IMR-90 (cell line): ENCODE measurements at regions not wholly inside any gene's neighbourhood (a gene's known extent, or its start where the extent isn't known, plus 50 kb on each side); places are given as distances from the start of the nearest gene placed in this dataset.

ENCODE experiments used
- ATAC-seq: fragments of 200-7000 bp; cut with Tn5 transposase; 2 replicates; pipeline ENCODE4 v1.9.1; 2020; ENCODE audit warnings: low read depth, mild to moderate bottlenecking, moderate library complexity
- BruUV-seq: library from RNA; stranded (reverse); fragments of 400-500 nt; replicated peaks from 2 replicates; lab custom pipeline; 2021; lab: Mats Ljungman, UMichigan
- CTCF ChIA-PET: fragments of 300-600 bp; formaldehyde crosslinking; extraction: SDS; loops from one replicate; lab custom pipeline; 2021; ENCODE audit warnings: antibody characterized with exemption; lab: Yijun Ruan, JAX
- POLR2A ChIA-PET: fragments of 300-600 bp; sonication (Branson Sonifier 250); formaldehyde crosslinking; loops from one replicate; lab custom pipeline; 2022; ENCODE audit warnings: antibody characterized with exemption; ENCODE audit not compliant: unreplicated experiment; lab: Charles Lee
- DNase-seq: peaks from one replicate; pipeline ENCODE4 v3.0.0; 2013
- H2AFZ ChIP-seq: replicated peaks from 2 replicates; pipeline ENCODE3; 2013; ENCODE audit warnings: low read length, mild to moderate bottlenecking; ENCODE audit not compliant: poor library complexity
- H2AK5ac ChIP-seq: 2 replicates; pipeline ENCODE4 v1.6.1; 2013; ENCODE audit warnings: low read depth, low read length, inconsistent platforms
- H2AK9ac ChIP-seq: replicated peaks from 2 replicates; pipeline ENCODE3; 2013; ENCODE audit warnings: mild to moderate bottlenecking, low read depth, low read length, moderate library complexity; ENCODE audit not compliant: poor library complexity
- H2BK120ac ChIP-seq: 2 replicates; pipeline ENCODE4 v1.6.1; 2013; ENCODE audit warnings: low read depth, low read length, inconsistent platforms
- H2BK15ac ChIP-seq: 3 replicates; pipeline ENCODE4 v1.6.1; 2013; ENCODE audit warnings: low read depth, low read length, inconsistent platforms
- H2BK20ac ChIP-seq: 2 replicates; pipeline ENCODE4 v1.6.1; 2013; ENCODE audit warnings: low read depth, mild to moderate bottlenecking, inconsistent platforms, low read length, moderate library complexity
- H2BK5ac ChIP-seq: 2 replicates; pipeline ENCODE4 v1.6.1; 2013; ENCODE audit warnings: mild to moderate bottlenecking, low read depth, low read length, inconsistent platforms; ENCODE audit not compliant: poor library complexity, severe bottlenecking
- H3K14ac ChIP-seq: replicated peaks from 2 replicates; pipeline ENCODE4 v1.6.1; 2013; ENCODE audit warnings: low read depth, low read length, inconsistent platforms
- H3K18ac ChIP-seq: 2 replicates; pipeline ENCODE4 v1.6.1; 2013; ENCODE audit warnings: low read depth, low read length, control low read depth
- H3K23ac ChIP-seq: 2 replicates; pipeline ENCODE4 v1.6.1; 2013; ENCODE audit warnings: low read depth, low read length, inconsistent platforms
- H3K27ac ChIP-seq: 2 replicates; pipeline ENCODE4 v1.5.1; 2013; ENCODE audit warnings: mild to moderate bottlenecking, control low read depth, low read length; ENCODE audit not compliant: insufficient read depth
- H3K27me3 ChIP-seq: 2 replicates; pipeline ENCODE4 v1.6.1; 2013; ENCODE audit warnings: low read length; ENCODE audit not compliant: control insufficient read depth, insufficient read depth
- H3K36me3 ChIP-seq: 2 replicates; pipeline ENCODE4 v1.6.1; 2013; ENCODE audit warnings: low read length, mixed read lengths; ENCODE audit not compliant: control insufficient read depth, insufficient read depth
- H3K4ac ChIP-seq: 2 replicates; pipeline ENCODE4 v1.6.1; 2013; ENCODE audit warnings: low read depth, low read length, inconsistent platforms
- H3K4me1 ChIP-seq: 2 replicates; pipeline ENCODE4 v1.6.1; 2013; ENCODE audit warnings: low read length, mixed read lengths; ENCODE audit not compliant: control insufficient read depth, insufficient read depth
- H3K4me2 ChIP-seq: 2 replicates; pipeline ENCODE4 v1.6.1; 2013; ENCODE audit warnings: low read depth, mild to moderate bottlenecking, control low read depth, low read length, moderate library complexity
- H3K4me3 ChIP-seq: 2 replicates; pipeline ENCODE4 v1.5.1; 2013; ENCODE audit warnings: low read depth, mild to moderate bottlenecking, control low read depth, low read length, moderate library complexity; ENCODE audit not compliant: insufficient read depth
- H3K56ac ChIP-seq: 2 replicates; pipeline ENCODE4 v1.6.1; 2013; ENCODE audit warnings: low read length, inconsistent platforms; ENCODE audit not compliant: insufficient read depth; ENCODE audit errors: extremely low read depth
- H3K79me1 ChIP-seq, 2 experiments: 2 replicates each; pipeline ENCODE4 v1.6.1; 2013; ENCODE audit warnings: low read length in 2 of 2, inconsistent platforms in 1 of 2, low read depth in 1 of 2
- H3K9ac ChIP-seq: 2 replicates; pipeline ENCODE4 v1.6.1; 2013; ENCODE audit warnings: low read depth, low read length, control low read depth
- H3K9me1 ChIP-seq: 2 replicates; pipeline ENCODE4 v1.6.1; 2013; ENCODE audit warnings: low read length, inconsistent platforms; ENCODE audit not compliant: insufficient read depth
- H3K9me3 ChIP-seq: 2 replicates; pipeline ENCODE4 v1.6.1; 2013; ENCODE audit warnings: low read length; ENCODE audit not compliant: control insufficient read depth, insufficient read depth
- H4K20me1 ChIP-seq: 2 replicates; pipeline ENCODE4 v1.6.1; 2013; ENCODE audit warnings: low read length, inconsistent platforms; ENCODE audit not compliant: insufficient read depth
- H4K5ac ChIP-seq: 2 replicates; pipeline ENCODE4 v1.6.1; 2013; ENCODE audit warnings: mild to moderate bottlenecking, low read depth, low read length, control low read depth
- H4K8ac ChIP-seq, 2 experiments: 2 replicates each; pipeline ENCODE4 v1.6.1; 2013; ENCODE audit warnings: low read depth in 2 of 2, low read length in 2 of 2, control low read depth in 1 of 2, inconsistent platforms in 1 of 2
- H4K91ac ChIP-seq: 2 replicates; pipeline ENCODE4 v1.6.1; 2013; ENCODE audit warnings: low read depth, low read length, inconsistent platforms; ENCODE audit not compliant: insufficient read depth
- MAFK ChIP-seq: IDR thresholded peaks from 2 replicates; pipeline ENCODE4 v1.6.1; 2012; ENCODE audit warnings: low read depth, low read length, improper control_type of control experiment
- MAZ ChIP-seq: IDR thresholded peaks from 2 replicates; pipeline ENCODE4 v1.6.1; 2012; ENCODE audit warnings: low read depth, mild to moderate bottlenecking, low read length, improper control_type of control experiment, moderate library complexity, borderline replicate concordance
- RAD21 ChIP-seq: IDR thresholded peaks from 2 replicates; pipeline ENCODE4 v1.6.1; 2012; ENCODE audit warnings: low read length, improper control_type of control experiment
- RCOR1 ChIP-seq: IDR thresholded peaks from 2 replicates; pipeline ENCODE4 v1.6.1; 2012; ENCODE audit warnings: mild to moderate bottlenecking, low read length, improper control_type of control experiment; ENCODE audit not compliant: insufficient replicate concordance
- WGBS, 2 experiments: methylation state at CpG; one replicate each; pipeline versions ENCODE4 v1.1.5 to v1.1.7; 2013; ENCODE audit warnings: missing lambda C conversion rate in 2 of 2; ENCODE audit not compliant: insufficient read length in 1 of 2; ENCODE audit errors: extremely low coverage in 2 of 2; 5-methylcytosine and 5-hydroxymethylcytosine counted together
- dilution Hi-C: fragments of 300-500 bp; cut with HindIII; formaldehyde crosslinking; loops from one replicate; pipeline ENCODE4 v1.14.3; 2018; ENCODE audit warnings: low sequenced_read_pairs; ENCODE audit not compliant: unreplicated experiment
- in situ Hi-C: fragments of 300-500 bp; cut with MboI; formaldehyde crosslinking; loops from 3 replicates; pipeline ENCODE4 v1.14.3; 2019; ENCODE audit warnings: low sequenced_read_pairs, inconsistent platforms, mixed read lengths
- intact Hi-C: fragments of 100-400 bp; cut with micrococcal nuclease; formaldehyde crosslinking; loops from 2 replicates; pipeline ENCODE4 v1.10.0; 2022
- TF ChIP-seq, protein P1 (sequence below): fragments of 150-350 bp; IDR thresholded peaks from 2 replicates; pipeline ENCODE4 v1.6.1; 2017; ENCODE audit warnings: mild to moderate bottlenecking, antibody characterized with exemption, low read length, low read depth
- TF ChIP-seq, protein P2 (sequence below): fragments of 150-350 bp; IDR thresholded peaks from 2 replicates; pipeline ENCODE4 v1.6.1; 2016; ENCODE audit warnings: low read depth, mild to moderate bottlenecking, low read length, moderate library complexity, borderline replicate concordance

DNA sequence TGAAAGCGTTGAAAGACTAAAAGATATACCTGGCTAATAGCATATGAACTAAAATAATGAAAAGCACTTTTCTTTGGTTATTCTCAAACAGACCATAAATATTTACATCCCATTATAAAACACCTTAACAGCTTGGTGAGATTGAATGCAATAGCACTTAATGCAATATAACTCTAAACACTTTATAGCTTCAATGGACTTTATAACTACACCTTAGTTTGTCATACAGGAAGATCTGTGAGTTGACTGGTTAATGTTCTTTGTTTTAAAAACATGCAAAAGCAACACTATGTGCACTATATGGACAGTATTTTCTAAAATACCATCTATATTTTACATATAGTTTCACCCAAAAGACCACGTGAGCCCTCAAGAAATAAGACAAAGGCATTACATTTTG lies 353.3 kb upstream of the ACVR2A start:
- intact Hi-C loops (no loop called here), dilution Hi-C loops (no loop called here), in situ Hi-C loops (no loop called here)
- H2BK120ac ChIP-seq = no peak overlapping the region
- ATAC-seq (no peak), DNase-seq (no peak)
- H3K9me1 ChIP-seq = no peaks in the 10 kb centered on the region
- no peak overlapping the region for H2BK20ac ChIP-seq
- no peak overlapping the region for H3K9ac ChIP-seq
- no peaks in the 10 kb centered on the region for H3K4me1 ChIP-seq
- H4K20me1 ChIP-seq = no peaks in the 10 kb centered on the region
- no peak overlapping the region for H3K14ac ChIP-seq
- no peak overlapping the region for H4K5ac ChIP-seq
- H3K23ac ChIP-seq = no peak overlapping the region
- H3K27me3 ChIP-seq = no peaks in the 10 kb centered on the region
- no peak overlapping the region for H2AK5ac ChIP-seq
- ChIA-PET CTCF (no interaction called here), POLR2A (no interaction called here)
- no peak overlapping the region for H3K4ac ChIP-seq
- no peak overlapping the region for H3K27ac ChIP-seq
- no peak overlapping the region for H2AK9ac ChIP-seq
- H3K4me2 ChIP-seq = no peak overlapping the region
- no peak overlapping the region for H3K4me3 ChIP-seq
- no peak overlapping the region for H4K91ac ChIP-seq
- WGBS, 2 experiments = no CpG with 5 or more reads among the region's 2 CpGs
- H2AFZ ChIP-seq = no peak overlapping the region
- no peak overlapping the region for H4K8ac ChIP-seq
- no peaks in the 10 kb centered on the region for H3K9me3 ChIP-seq
- H3K79me1 ChIP-seq = no peaks in the 10 kb centered on the region
- TF ChIP-seq, protein P1, sequence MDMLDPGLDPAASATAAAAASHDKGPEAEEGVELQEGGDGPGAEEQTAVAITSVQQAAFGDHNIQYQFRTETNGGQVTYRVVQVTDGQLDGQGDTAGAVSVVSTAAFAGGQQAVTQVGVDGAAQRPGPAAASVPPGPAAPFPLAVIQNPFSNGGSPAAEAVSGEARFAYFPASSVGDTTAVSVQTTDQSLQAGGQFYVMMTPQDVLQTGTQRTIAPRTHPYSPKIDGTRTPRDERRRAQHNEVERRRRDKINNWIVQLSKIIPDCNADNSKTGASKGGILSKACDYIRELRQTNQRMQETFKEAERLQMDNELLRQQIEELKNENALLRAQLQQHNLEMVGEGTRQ = no peak
- TF ChIP-seq RAD21 (no peak), MAFK (no peak), MAZ (no peak), RCOR1 (no peak)
- TF ChIP-seq, protein P2, sequence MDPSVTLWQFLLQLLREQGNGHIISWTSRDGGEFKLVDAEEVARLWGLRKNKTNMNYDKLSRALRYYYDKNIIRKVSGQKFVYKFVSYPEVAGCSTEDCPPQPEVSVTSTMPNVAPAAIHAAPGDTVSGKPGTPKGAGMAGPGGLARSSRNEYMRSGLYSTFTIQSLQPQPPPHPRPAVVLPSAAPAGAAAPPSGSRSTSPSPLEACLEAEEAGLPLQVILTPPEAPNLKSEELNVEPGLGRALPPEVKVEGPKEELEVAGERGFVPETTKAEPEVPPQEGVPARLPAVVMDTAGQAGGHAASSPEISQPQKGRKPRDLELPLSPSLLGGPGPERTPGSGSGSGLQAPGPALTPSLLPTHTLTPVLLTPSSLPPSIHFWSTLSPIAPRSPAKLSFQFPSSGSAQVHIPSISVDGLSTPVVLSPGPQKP = no peak
- H3K18ac ChIP-seq = no peak overlapping the region
- H2BK5ac ChIP-seq = no peak overlapping the region
- H3K56ac ChIP-seq = no peak overlapping the region
- H2BK15ac ChIP-seq = no peak overlapping the region
- no peaks in the 10 kb centered on the region for H3K36me3 ChIP-seq
- no TSS peak for BruUV-seq
